ELF-1 (cell line): ENCODE measurements at regions not wholly inside any gene's neighbourhood (a gene's known extent, or its start where the extent isn't known, plus 50 kb on each side); places are given as distances from the start of the nearest gene placed in this dataset.

ENCODE experiments used
- DNase-seq: peaks from one replicate; pipeline ENCODE4 v3.0.0-alpha.2; 2016; ENCODE audit warnings: low read depth, low spot score

- DNase-seq = no peak
These were observed 102.1 kb upstream of the MLIP start for GRCh38 chr6:54009052-54009654.

GRCh38 chr6:54010340-54011276 is 100.6 kb upstream of the MLIP start:
- DNase-seq = no peak

GRCh38 chr6:54011277-54011648 is 100.0 kb upstream of the MLIP start:
- DNase-seq = no peak

DNA sequence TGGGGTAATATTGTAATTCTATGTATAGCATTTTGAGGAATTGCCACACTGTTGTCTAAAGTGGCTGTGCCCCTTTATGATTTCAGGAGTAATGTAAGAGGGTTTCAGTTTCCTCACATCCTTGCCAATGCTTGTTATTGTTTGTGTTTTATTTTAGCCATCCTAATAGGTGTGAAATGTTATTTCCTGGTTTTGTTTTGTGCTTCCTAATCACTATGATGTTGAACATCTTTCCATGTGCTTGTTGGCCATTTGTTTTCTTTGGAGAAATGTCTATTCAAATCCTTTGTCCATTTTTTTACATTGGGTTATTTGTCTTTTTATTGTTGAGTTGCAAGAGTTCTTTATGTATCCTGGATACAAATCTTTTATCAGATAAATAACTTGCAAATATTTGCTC is 97.3 kb upstream of the MLIP start:
- DNase-seq = no peak

DNA sequence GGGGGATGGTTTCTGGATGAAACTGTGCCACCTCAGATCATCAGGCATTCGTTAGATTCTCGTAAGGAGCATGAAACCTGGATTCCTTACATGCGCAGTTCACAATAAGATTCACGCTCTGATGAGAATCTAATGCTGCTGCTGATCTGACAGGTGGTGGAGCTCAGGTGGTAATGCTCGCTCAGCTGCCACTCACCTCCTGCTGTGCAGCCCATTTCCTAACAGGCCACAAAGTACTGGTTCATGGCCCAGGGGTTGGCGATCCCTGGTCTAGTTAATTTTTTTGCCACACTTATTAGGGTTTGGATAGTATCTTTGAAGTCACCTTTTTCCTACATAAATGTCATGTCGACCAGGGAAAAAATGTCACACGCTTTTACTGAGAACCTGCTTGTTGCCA is 96.8 kb upstream of the MLIP start:
- DNase-seq = no peak

DNA sequence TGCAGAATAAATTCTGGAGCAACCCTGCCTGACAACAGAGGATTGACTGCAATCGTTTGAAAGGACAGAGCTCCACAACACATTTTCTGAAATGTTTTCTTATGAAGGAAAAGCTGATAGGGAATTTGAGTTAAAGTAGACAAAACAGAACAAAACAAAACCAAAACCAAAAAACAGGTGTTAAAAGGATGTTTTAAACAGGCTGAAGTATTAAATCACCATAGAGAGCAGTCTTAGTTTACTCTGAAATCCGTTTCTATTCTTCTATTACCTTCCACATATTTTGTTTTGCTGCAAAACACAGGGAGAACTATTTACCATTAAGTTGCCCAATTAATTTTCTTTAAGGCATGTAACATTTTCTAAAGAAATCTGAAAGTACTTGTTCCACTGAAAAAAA is 93.4 kb upstream of the MLIP start:
- no peak for DNase-seq

- DNase-seq = no peak
These were observed 92.5 kb upstream of the MLIP start for GRCh38 chr6:54018722-54019121.

- DNase-seq = no peak
These were observed 91.4 kb upstream of the MLIP start for GRCh38 chr6:54019860-54020259.

DNA sequence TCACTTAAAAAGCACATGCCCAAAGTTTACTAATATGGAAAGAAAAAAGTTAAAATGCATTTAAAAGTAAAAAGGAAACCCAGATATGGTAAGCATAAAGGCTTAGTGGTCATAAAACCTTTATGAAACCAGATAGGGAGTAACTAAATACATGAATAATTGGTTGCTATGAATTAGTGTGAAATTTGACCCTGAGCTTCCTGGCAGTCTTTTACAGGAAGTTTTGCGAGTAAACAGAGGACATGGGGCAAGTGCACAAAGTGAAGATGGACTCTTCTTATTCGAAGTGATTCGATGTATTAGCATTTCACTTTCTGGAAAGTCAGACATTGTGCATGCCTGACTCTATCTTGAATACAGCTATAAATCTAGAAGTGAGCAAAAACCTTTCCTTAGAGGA is 90.9 kb upstream of the MLIP start:
- DNase-seq = no peak

GRCh38 chr6:54026652-54027400 is 84.4 kb upstream of the MLIP start:
- no peak for DNase-seq

DNA sequence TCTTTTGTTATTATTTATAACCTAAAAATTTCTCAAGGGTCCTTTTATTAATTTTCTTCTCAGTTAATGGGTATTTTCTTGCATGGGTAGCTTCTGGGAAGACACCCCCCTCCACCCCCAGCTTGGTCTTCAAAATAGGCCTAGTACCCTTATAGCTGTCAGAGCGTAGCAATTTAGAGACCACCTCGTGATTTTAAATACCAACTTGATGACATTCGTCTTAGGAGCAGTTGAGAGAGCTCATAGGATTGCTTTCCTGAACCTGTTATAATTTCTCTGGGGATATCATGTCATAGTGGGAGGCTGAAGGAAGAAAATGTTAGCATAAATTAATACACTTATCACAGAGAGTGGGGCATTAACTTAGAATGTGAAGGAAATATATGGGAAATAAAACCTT is 83.1 kb upstream of the MLIP start:
- DNase-seq = no peak

DNA sequence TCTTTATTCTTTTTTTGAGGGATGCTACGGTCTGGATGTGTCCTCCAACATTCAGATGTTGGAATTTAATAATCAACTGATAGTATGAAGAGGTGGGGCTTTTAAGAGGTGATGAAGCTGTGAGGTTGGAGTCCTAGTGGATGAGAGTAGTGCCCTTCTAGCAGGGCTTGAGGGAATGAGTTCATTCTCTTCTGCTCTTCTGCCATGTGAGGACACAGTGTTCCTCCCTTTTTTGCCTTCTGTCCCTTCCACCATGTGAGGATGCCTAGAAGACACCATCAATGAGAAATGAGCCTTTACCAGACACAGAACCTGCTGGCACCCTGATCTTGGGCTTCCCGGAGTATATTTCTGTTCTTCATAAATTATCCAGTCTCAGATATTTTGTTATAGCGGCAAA is 82.1 kb upstream of the MLIP start:
- no peak for DNase-seq

DNA sequence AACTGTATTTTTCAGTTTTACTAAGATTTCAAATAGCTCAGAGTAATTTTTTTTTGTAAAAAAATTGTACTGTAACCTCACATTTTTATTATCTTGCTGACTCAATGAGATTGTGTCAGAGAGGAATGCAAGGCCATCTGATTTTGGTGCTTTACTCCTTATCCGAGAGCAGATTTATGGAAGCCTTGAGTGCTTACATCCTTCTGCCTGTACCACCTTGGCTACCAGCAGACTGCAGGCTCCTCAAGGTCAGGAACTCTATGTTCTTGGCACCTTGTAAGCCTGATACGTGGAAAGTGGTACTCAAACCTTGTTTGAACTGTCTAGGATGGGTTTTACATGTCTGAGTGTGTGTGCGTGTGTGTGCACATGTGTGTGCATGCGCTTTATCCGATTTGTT is 80.1 kb upstream of the MLIP start:
- no peak for DNase-seq

- DNase-seq = no peak
These were observed 73.9 kb upstream of the MLIP start for GRCh38 chr6:54037277-54037779.

- DNase-seq = no peak
These were observed 70.7 kb upstream of the MLIP start for GRCh38 chr6:54040545-54040944.

- no peak for DNase-seq
These were observed 70.0 kb upstream of the MLIP start for GRCh38 chr6:54041239-54041638.

DNA sequence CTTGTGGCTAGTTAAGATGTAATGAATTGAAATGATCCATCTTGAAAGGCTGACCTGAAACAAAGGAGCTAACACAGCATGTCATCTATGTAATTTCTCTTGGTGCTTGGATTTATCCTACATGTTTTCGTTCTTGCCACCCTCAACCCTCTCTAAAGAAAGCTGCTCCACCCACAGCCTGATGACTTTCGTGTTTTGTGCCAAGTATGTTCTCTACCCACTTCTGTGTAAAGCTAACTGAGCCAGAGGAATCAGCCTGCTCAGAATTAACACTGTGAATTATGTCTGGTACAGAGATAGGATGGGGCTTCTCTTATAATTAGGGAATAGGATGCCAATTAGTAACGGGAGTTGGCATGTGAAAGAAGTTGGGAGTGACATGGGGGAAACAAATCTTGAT is 67.9 kb upstream of the MLIP start:
- no peak for DNase-seq

DNA sequence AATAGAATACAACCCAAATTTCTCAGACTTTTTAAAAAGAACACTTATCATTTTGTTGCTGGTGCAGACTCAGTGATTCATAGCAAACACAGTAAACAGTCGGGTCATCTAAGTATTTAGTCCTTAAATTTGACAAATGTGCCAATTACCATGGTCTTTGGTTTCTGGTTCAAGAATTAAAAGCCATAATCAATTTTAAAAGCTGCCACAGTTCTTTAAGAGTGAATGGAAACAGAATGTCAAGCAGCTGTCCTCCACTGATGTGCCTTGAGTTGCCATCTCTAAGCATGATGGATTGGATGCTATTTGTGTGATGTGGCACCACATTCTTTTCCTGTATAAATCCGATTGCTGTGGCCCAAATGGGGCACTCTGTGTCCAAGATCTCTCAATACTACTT is 67.2 kb upstream of the MLIP start:
- no peak for DNase-seq

GRCh38 chr6:54048782-54049181 is 62.5 kb upstream of the MLIP start:
- no peak for DNase-seq

- DNase-seq = peak; percentile 16
These were observed 60.5 kb upstream of the MLIP start for GRCh38 chr6:54050750-54051149.

- peak; percentile 62 for DNase-seq
These were observed 57.3 kb upstream of the MLIP start for GRCh38 chr6:54053881-54054391.

- no peak for DNase-seq
These were observed 55.1 kb upstream of the MLIP start for GRCh38 chr6:54056105-54056504.
